Spinal cord (tissue), 9 donors: ENCODE measurements at regions not wholly inside any gene's neighbourhood (a gene's known extent, or its start where the extent isn't known, plus 50 kb on each side); places are given as distances from the start of the nearest gene placed in this dataset.
A peak's percentile ranks its signal among the peaks of the same experiment; 100 is the strongest.

ENCODE experiments used
- DNase-seq, 6 donors: peaks; one replicate each; pipeline versions ENCODE4 v3.0.0 to v3.0.0-alpha.2; 2013 to 2015; ENCODE audit warnings: low spot score in 6 of 6, low read depth in 4 of 6
- H3K27ac ChIP-seq: one replicate; pipeline ENCODE4 v1.5.1; 2013; ENCODE audit warnings: low read depth, low read length, control low read depth
- H3K27me3 ChIP-seq: one replicate; pipeline ENCODE4 v1.6.1; 2013; ENCODE audit warnings: low read length; ENCODE audit not compliant: control insufficient read depth, insufficient read depth
- H3K36me3 ChIP-seq: one replicate; pipeline ENCODE4 v1.6.1; 2013; ENCODE audit warnings: low read length; ENCODE audit not compliant: control insufficient read depth, insufficient read depth
- H3K4me1 ChIP-seq: one replicate; pipeline ENCODE4 v1.6.1; 2013; ENCODE audit warnings: low read length; ENCODE audit not compliant: control insufficient read depth, insufficient read depth
- H3K4me3 ChIP-seq: one replicate; pipeline ENCODE4 v1.5.1; 2013; ENCODE audit warnings: low read depth, low read length, control low read depth
- H3K9me3 ChIP-seq: one replicate; pipeline ENCODE4 v1.6.1; 2013; ENCODE audit warnings: low read length; ENCODE audit not compliant: control insufficient read depth, insufficient read depth
- WGBS: methylation state at CpG from one replicate; pipeline ENCODE4 v1.1.5; 2013; ENCODE audit warnings: missing lambda C conversion rate; ENCODE audit not compliant: insufficient coverage; 5-methylcytosine and 5-hydroxymethylcytosine counted together
- donor health status: healthy.

- Histone ChIP-seq H3K4me3 (no peak overlapping the region), H3K4me1 (no peaks in the 10 kb centered on the region), H3K36me3 (no peaks in the 10 kb centered on the region), H3K9me3 (no peaks in the 10 kb centered on the region), H3K27me3 (no peaks in the 10 kb centered on the region), H3K27ac (no peak overlapping the region)
- WGBS, result no CpG with 5 or more reads among the region's 1 CpG
- DNase-seq, result peak in 1 of 6 donors; percentile 22
Measured at GRCh38 chr5:68793074-68793473, 300.7 kb upstream of the SLC30A5 start.

- no peak overlapping the region for H3K4me3 ChIP-seq
- WGBS, result 50% methylated on average over 1 of the region's 4 CpGs
- DNase-seq, result peak in 1 of 6 donors; percentile 6
- H3K27ac ChIP-seq, result no peak overlapping the region
- H3K4me1 ChIP-seq, result peaks cover 2% of the 10 kb centered on the region
- H3K36me3 ChIP-seq, result no peaks in the 10 kb centered on the region
- no peaks in the 10 kb centered on the region for H3K27me3 ChIP-seq
- H3K9me3 ChIP-seq, result no peaks in the 10 kb centered on the region
Measured at GRCh38 chr5:68793993-68794392, 299.8 kb upstream of the SLC30A5 start.

GRCh38 chr5:68795190-68795589 is 298.6 kb upstream of the SLC30A5 start:
- WGBS, result 85% methylated on average over 4 of the region's 6 CpGs
- no peak for DNase-seq
- Histone ChIP-seq H3K27ac (no peak overlapping the region), H3K36me3 (no peaks in the 10 kb centered on the region), H3K4me3 (no peak overlapping the region), H3K27me3 (no peaks in the 10 kb centered on the region), H3K4me1 (peaks cover 7% of the 10 kb centered on the region), H3K9me3 (no peaks in the 10 kb centered on the region)

DNA sequence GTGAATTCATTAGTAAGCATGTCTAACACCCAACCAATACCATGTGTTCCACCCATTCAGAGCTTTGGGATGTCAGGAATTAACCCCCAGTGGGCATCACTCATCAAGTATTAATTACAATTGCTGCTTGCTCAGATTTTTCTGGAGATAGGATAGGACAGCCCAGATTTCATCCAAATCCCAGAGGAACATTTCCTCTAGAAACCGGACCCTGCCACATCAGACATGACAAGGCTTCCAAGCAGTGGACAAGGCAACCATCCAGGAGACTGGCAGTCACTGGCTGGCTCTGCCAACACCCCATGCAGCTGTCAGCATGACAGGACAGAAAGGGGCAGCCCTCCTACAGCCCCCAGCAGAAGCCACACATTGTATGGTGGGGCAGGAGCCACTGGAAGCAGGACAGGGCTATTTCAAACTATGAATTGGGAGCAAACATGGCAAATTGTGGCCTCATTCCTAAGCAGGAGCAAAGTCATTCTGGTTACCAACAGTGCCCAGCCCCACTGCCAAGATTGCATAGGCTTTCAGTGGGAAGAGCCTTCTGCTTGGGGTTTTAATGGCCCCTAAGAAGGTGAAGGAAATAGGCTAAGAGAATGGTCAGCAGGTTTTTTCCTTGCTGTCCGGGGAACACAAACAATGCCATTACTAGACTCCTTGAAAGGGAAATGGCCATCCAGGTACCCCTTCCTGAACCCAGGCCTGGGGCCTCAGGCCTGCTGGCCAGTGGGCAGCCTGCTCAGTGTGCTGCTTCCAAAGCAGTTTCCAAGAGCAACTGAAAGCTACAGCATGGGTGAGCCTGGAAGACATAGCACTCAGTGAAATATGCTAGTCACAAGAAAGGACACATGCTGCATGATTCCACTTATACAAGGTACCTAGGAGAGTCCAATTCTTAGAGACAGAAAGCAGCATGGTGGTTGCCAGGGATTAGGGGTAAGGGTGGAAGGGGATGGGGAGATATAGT is 294.7 kb upstream of the SLC30A5 start:
- no peak overlapping the region for H3K4me3 ChIP-seq
- no peaks in the 10 kb centered on the region for H3K9me3 ChIP-seq
- no peaks in the 10 kb centered on the region for H3K27me3 ChIP-seq
- H3K36me3 ChIP-seq, result no peaks in the 10 kb centered on the region
- DNase-seq, result peak in 3 of 6 donors; percentile 18 to 65 (median 23)
- H3K27ac ChIP-seq, result no peak overlapping the region
- peaks cover 7% of the 10 kb centered on the region for H3K4me1 ChIP-seq
- WGBS, result 63% methylated on average over 1 of the region's 2 CpGs

DNA sequence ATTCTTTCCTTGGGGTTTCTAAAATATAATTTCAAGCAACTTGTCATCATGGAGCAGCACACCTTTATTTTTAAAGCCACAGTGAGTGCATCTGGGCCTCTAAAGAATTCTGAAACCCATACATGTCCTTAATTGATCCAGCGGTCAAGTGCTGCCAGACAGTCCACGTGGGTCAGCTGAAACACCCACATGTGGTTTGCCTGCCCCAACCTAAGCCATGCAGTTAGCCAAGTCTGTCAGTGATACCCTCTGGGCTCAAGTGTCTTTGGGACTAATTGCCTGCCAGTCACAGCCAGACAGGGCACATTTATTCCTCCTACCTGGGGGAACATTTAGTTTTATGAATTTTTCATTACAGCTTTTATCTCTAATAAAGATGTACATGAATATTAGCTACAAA is 291.4 kb upstream of the SLC30A5 start:
- peaks cover 4% of the 10 kb centered on the region for H3K9me3 ChIP-seq
- peaks cover 7% of the 10 kb centered on the region for H3K4me1 ChIP-seq
- WGBS, result 87% methylated on average over 2 of the region's 2 CpGs

GRCh38 chr5:68803881-68804319 is 289.9 kb upstream of the SLC30A5 start:
- peaks cover 4% of the 10 kb centered on the region for H3K9me3 ChIP-seq
- no peaks in the 10 kb centered on the region for H3K27me3 ChIP-seq
- WGBS, result 89% methylated on average over 6 of the region's 7 CpGs
- no peaks in the 10 kb centered on the region for H3K36me3 ChIP-seq
- H3K27ac ChIP-seq, result no peak overlapping the region
- H3K4me1 ChIP-seq, result peaks cover 6% of the 10 kb centered on the region
- H3K4me3 ChIP-seq, result no peak overlapping the region
- peak in 2 of 6 donors; percentile 35 to 58 for DNase-seq

More for the DNA sequence above, 291.4 kb upstream of the SLC30A5 start:
- H3K27me3 ChIP-seq, result no peaks in the 10 kb centered on the region
- no peak for DNase-seq
- H3K36me3 ChIP-seq, result no peaks in the 10 kb centered on the region
- no peak overlapping the region for H3K27ac ChIP-seq
- no peak overlapping the region for H3K4me3 ChIP-seq

GRCh38 chr5:68804343-68804742 is 289.5 kb upstream of the SLC30A5 start:
- Histone ChIP-seq H3K4me1 (peaks cover 1% of the 10 kb centered on the region), H3K27ac (no peak overlapping the region), H3K9me3 (peaks cover 7% of the 10 kb centered on the region), H3K27me3 (no peaks in the 10 kb centered on the region), H3K36me3 (no peaks in the 10 kb centered on the region), H3K4me3 (no peak overlapping the region)
- DNase-seq, result no peak
- WGBS, result 92% methylated on average over 2 of the region's 3 CpGs

- Histone ChIP-seq H3K27ac (no peak overlapping the region), H3K4me3 (no peak overlapping the region), H3K36me3 (no peaks in the 10 kb centered on the region), H3K4me1 (no peaks in the 10 kb centered on the region), H3K9me3 (peaks cover 7% of the 10 kb centered on the region), H3K27me3 (no peaks in the 10 kb centered on the region)
- DNase-seq, result no peak
Measured at GRCh38 chr5:68805444-68805843, 288.4 kb upstream of the SLC30A5 start.

DNA sequence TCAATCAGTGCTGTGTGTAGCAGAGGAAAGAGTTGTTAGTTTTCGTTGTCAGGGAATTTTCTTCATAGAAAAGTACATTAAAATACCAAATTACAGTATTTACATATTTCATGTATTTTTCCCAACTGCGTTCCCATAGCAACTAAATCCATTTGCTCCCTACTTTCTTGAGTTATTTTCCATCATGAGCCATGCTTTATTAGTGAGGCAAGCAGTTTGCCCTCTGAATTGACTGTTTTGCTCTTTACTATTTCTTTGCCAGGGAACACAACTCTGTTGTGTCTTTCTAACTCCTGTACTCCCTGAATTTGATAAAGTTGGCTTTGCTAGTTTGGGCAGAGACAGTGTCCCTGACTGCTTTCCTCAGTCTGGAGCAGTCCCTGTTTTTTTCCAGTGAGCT is 276.2 kb upstream of the SLC30A5 start:
- Histone ChIP-seq H3K4me1 (peaks cover 10% of the 10 kb centered on the region), H3K36me3 (no peaks in the 10 kb centered on the region), H3K27me3 (no peaks in the 10 kb centered on the region), H3K4me3 (no peak overlapping the region), H3K27ac (peak overlapping the region; percentile 65), H3K9me3 (no peaks in the 10 kb centered on the region)
- no CpG with 5 or more reads among the region's 2 CpGs for WGBS
- DNase-seq, result peak in 4 of 6 donors; percentile 25 to 81 (median 44)
